HT1080 (cell line): ENCODE measurements at regions not wholly inside any gene's neighbourhood (a gene's known extent, or its start where the extent isn't known, plus 50 kb on each side); places are given as distances from the start of the nearest gene placed in this dataset.
A peak's percentile ranks its signal among the peaks of the same experiment; 100 is the strongest.
"Not testable (repeated sequence)": the region's sequence is repeated elsewhere in the genome, so short reads cannot be mapped to it uniquely, and the experiment has no call there.

ENCODE experiments used
- DNase-seq: peaks from one replicate; pipeline ENCODE4 v3.0.0-alpha.2; 2015; ENCODE audit warnings: low read depth

- DNase-seq, result no peak
Observed at GRCh38 chr4:42824278-42824977, 68.1 kb upstream of the GRXCR1 start.

DNA sequence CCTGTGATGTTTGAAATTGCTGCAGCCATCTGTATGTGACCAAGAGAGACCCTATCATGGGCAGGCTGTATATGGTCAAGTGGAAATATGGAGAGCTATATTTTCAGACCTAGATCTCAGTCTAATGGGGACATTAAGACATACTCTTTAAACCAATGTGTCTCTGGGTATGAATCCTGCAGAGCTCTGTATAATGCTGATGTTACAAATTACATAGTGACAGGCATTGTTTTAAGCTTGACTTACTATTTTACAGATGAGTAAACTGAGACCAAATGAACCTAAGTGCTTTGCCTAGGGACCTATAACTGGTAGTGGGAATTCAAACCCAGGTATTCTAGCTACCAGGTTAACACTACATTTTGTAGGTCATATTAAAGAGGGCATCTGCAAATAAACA, 71.3 kb upstream of the GRXCR1 start:
- DNase-seq, result no peak

DNA sequence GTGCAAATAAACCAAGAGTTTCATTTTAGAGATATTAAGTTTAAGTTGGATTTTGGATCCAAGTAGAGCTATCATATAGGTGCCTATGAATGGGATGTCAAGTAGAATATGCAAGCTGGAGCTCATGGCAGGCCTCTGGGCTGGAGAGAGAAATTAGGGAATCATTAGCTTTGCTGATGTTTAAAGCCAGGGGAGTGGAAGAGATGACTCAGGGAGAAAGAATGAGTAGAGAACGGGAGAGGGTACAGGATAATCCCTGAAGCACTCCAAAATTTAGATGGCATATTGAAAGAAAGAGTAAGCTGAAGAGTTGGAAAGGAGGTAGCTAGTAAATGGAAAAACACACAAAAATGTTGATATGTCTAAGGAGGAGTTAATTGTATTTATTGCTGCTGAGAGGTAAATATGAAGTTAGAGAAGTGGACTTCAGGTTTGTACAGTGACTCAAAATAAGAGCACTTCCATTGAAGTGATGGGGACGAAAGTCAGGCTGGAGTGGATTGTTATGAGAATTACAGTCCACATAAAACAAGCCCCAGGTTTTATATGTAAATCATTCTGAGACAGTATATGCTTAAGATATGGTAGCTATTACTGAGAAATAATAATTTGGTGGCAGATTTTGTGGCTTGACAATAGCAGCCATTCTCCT, 72.5 kb upstream of the GRXCR1 start:
- DNase-seq, result no peak

DNA sequence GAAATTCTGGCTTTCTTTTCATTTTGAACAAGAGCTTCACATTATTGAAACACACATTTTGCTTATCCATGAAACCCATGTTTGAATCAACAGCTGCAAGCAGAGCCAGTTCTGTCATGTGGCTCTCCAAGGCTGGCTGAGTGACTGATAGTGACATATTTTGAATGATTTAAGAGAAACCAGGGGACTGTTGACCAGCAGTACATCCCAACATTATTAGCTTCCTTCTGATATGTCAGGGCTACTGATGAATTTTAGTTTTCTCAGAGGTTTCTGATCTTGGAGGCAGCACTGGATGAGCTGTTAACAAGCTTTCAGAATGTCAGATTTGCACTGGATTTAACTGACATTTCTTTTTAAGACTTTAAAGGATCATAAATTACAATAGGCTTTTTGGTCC, 74.6 kb upstream of the GRXCR1 start:
- no peak for DNase-seq

DNA sequence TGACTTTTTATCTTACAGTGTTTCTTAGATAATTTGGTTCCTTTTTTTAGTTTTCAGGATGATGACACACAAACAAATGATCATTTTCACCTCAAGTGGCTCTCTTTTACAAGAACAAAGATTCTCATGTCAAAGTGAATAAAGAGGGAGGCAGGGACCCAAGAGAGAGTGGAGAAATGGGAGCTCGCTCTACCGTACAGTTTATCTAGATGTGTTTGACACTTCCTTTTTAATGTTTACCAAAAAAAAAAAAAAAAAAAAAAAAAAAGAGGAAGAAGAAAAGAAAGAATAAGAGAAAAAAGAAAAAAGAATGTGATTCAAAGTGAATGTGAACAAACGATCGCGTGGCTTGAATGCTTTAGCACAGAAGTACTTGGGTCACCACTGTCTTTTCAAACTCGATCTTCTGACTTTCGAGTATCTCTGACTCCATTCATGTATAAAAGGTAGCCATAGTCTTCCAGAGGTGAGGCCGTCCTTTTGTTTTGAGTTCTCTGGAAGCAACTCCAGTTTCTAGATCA, 75.6 kb upstream of the GRXCR1 start:
- no peak for DNase-seq

- no peak for DNase-seq
Observed at GRCh38 chr4:42816189-42816879, 76.2 kb upstream of the GRXCR1 start.

GRCh38 chr4:42809419-42810084, 83.0 kb upstream of the GRXCR1 start:
- DNase-seq, result no peak

DNA sequence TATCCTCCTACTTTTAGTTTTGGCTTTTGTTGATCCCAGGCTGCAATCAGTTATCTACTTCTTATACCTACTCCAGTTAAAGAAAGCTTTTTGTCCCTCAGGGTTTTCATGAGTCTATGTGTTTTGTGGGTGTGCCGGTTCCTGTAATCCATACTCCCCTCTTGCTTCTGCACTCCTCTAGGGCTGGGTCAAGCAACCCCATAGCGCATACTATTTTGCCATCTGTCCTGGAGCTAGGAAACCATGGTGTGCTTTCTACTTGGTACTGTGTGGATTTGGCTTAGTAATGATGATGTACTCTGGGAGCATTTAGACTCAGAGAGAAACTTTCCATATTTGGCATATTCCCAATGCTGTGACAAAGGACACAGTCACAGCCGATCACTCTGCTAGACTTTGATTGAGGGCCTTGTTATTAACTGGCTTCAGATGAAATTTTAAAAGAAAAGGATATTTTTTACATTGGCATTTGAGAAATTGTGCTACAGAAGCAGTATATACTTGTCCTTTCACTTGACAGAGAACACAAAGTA, 86.1 kb upstream of the GRXCR1 start:
- DNase-seq, result no peak

GRCh38 chr4:42789041-42789567, 103.4 kb upstream of the GRXCR1 start:
- no peak for DNase-seq

GRCh38 chr4:42787079-42787463, 105.4 kb upstream of the GRXCR1 start:
- no peak for DNase-seq

- peak; percentile 15 for DNase-seq
Observed at GRCh38 chr4:42786350-42787078, 106.0 kb upstream of the GRXCR1 start.

GRCh38 chr4:42785817-42786216, 106.7 kb upstream of the GRXCR1 start:
- no peak for DNase-seq

GRCh38 chr4:42781315-42781714, 111.2 kb upstream of the GRXCR1 start:
- no peak for DNase-seq

- no peak for DNase-seq
Observed at GRCh38 chr4:42778349-42778748, 114.2 kb upstream of the GRXCR1 start.

DNA sequence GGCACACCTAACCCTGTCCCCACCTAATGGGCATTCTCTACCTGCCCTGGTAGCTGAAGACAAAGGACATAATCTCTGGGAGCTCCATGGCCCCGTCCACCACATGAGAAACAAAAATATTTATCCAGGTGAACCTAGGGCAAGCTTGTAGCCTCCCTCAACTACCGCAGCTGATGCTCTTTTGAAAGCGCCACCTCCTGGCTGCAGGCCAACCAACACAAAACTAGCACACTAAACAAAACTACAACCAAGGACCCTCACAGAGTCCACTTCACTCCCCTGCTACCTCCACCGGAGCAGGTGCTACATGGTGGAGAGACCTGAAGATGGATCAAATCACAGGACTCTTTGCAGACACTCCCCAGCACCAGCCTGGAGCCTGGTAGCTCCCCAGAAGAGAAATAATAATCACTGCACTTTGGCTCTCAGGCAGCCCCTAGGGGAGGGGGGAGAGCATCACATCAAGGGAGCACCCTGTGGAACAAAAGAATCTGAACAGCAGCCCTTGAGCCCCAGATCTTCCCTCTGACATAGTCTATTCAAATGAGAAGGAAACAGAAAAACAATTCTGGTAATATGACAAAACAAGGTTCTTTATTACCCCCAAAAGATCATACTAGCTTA, 111.3 kb upstream of the ATP8A1 start:
- no peak for DNase-seq

GRCh38 chr4:42767669-42768068, 110.8 kb upstream of the ATP8A1 start:
- no peak for DNase-seq

DNA sequence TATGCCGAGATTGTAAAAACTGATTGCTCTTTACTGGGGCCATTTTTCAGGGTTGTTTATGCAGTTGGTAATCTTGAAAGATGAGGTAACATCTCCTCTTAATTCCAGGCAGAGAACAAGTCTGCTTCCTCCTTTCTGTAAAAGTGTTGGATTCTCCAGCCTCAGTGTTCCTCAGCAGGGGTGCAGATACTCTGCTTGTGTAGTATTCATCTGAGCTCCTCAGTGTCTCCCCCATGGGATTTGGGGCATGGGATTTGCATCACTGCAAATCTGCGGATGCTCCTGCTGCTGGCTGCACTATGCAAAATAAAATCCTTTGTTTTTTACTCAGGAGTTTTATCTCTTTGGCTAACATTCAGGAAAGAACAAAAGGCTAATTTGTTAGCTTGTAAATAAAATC, 104.9 kb upstream of the ATP8A1 start:
- no peak for DNase-seq

- DNase-seq, result not testable (repeated sequence)
Observed at GRCh38 chr4:42754965-42755364, 98.1 kb upstream of the ATP8A1 start.

DNA sequence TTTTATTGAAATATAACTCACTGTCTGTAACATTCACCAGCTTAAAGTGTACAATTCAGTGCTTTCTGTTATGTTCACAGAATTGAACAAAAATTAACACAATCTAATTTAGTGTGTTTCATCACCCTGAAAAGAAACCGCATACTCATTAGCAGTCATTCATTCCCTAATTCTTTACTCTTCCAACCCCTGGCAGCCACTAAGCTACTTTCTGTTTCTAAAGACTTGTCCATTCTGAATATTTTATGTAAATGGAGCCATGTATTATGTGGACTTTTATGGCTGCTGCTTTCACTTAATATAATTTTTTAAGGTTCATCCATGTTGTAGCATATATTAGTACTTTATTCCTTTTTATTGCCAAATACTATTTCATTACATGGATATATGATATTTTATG, 94.7 kb upstream of the ATP8A1 start:
- no peak for DNase-seq

DNA sequence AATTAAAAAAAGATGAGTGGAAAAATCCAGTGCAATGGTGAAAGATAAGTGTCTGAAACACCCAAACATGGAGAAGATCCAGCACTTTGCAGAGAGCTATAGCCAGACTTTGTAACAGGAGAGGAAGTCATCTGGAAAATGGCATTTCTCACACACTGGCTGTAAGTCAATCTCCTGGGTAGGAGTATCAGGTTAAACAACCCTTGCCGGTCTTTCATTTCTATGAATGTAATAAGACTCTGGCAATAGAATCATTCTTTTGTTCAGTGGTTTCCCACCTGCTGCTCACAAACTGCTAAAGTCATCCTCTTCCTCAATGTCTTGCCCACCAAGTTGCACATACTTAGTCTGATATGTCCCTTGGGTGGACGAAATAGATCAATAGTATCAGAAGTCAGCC, 94.0 kb upstream of the ATP8A1 start:
- DNase-seq, result no peak
